ENCODE measurements at regions not wholly inside any gene's neighbourhood (a gene's known extent, or its start where the extent isn't known, plus 50 kb on each side); places are given as distances from the start of the nearest gene placed in this dataset.
A peak's percentile ranks its signal among the peaks of the same experiment; 100 is the strongest.

DNA sequence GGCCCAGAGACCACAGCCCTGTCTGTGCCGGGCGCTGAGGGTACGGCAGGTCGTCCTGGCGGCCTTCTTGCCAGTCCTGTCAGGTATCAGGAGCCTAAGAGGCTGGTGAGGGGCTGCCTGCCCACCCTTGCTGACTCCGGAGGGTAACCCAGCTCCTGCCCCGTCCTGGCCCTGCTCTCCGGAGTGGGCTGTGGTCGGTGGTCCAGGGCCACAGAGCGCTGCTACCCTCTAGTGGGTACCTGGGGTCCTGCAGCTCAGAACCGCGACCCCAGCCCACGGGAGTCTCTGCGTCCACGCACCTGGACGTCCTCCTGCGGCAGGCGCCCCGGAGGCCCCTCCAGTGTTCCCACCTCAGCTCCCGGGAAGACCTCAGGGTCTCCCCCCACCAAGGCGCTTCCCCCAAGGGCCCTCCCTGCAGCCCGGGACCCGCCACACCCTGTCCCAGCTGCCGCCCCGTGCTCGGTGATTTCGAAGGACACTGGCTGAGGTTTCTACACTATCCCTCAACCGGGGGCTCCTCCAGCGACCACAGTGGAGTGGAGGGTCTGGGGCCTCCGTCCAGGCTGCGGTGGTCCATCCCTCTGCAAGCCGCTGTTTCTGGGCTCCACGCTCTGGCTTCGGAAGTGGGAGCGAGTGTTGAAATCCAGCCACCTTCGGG lies 75.9 kb upstream of the FBRSL1 start:
- Histone ChIP-seq H3K4me2 (ENCODE audit: low read length) (no peak overlapping the region), H4K20me1 (ENCODE audit: insufficient read depth, low read length) (no peaks in the 10 kb centered on the region), H3K36me3 (replicated peaks; ENCODE audit: low read depth, low read length) (no peaks in the 10 kb centered on the region), H3K9ac (ENCODE audit: low read length) (no peak overlapping the region), H3K79me2 (ENCODE audit: low read length) (no peaks in the 10 kb centered on the region), H3K4me3 (ENCODE audit: low read length) (no peak overlapping the region), H3K4me1 (ENCODE audit: low read length) (peaks cover 4% of the 10 kb centered on the region; the same call in 1 of the 2 replicates), H3K27me3 (ENCODE audit: low read depth, low read length) (0 out of 2 replicates have a peak, but pooled peaks cover 3% of the 10 kb centered on the region), H2AFZ (ENCODE audit: low read depth, low read length) (no peak overlapping the region), H3K9me3 (ENCODE audit: insufficient read depth, low read length) (no peaks in the 10 kb centered on the region), H3K27ac (ENCODE audit: low read length) (no peak overlapping the region)
- TF ChIP-seq EZH2phosphoT487 (IDR thresholded peaks at IDR 0.05; ENCODE audit: low read depth) (no peak), CTCF (IDR thresholded peaks at IDR 0.05; ENCODE audit: low read depth, low read length) (peak; percentile 71)

DNA sequence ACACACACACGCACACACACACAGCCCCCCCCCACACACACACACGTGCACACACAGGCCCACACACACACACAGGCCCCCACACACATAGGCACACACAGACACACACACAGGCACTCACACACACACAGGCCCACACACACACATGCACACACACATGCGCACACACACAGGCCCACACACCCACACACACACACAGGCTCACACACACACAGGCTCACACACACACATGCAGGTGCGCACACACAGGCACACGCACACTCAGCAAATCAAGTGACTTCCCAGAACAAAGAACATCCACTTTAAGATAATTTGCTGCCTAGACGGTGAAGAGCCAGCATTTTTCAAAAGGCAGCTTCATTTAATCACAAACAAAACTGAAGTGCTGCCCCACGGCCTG lies 78.5 kb upstream of the FBRSL1 start:
- Histone ChIP-seq H3K27me3 (ENCODE audit: low read depth, low read length) (0 out of 2 replicates have a peak, but pooled peaks cover 3% of the 10 kb centered on the region), H3K27ac (ENCODE audit: low read length) (no peak overlapping the region), H4K20me1 (ENCODE audit: insufficient read depth, low read length) (no peaks in the 10 kb centered on the region), H3K79me2 (ENCODE audit: low read length) (no peaks in the 10 kb centered on the region), H3K4me1 (ENCODE audit: low read length) (peaks cover 4% of the 10 kb centered on the region; the same call in 1 of the 2 replicates), H3K4me2 (ENCODE audit: low read length) (no peak overlapping the region), H3K4me3 (ENCODE audit: low read length) (no peak overlapping the region), H2AFZ (ENCODE audit: low read depth, low read length) (no peak overlapping the region), H3K9ac (ENCODE audit: low read length) (no peak overlapping the region), H3K9me3 (ENCODE audit: insufficient read depth, low read length) (no peaks in the 10 kb centered on the region), H3K36me3 (replicated peaks; ENCODE audit: low read depth, low read length) (no peaks in the 10 kb centered on the region)
- TF ChIP-seq CTCF (IDR thresholded peaks at IDR 0.05; ENCODE audit: low read depth, low read length), result no peak
- TF ChIP-seq EZH2phosphoT487 (IDR thresholded peaks at IDR 0.05; ENCODE audit: low read depth), result no peak

DNA sequence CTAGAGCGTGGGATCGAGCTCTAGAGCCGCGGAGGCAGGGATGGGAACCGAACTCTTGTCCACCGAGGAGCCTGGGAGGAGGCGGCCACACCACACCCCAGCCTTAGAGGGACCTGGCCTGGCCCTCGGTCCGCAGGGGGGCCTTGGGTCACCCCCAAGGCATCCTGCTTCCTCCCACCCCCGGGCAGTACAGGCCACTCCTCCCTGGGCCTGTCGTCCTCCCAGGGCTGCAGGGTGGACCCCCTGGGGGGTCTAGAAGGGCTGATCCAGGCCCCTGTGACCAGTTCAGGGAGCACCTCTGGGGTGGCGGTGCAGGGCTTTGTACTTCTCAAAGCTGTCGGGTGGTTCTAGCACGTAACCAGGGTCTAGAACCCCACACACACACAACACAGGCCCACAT lies 79.1 kb upstream of the FBRSL1 start:
- no peak overlapping the region for H2AFZ ChIP-seq (ENCODE audit: low read depth, low read length)
- no peaks in the 10 kb centered on the region for H3K9me3 ChIP-seq (ENCODE audit: insufficient read depth, low read length)
- H3K4me2 ChIP-seq (ENCODE audit: low read length), result no peak overlapping the region
- no peak overlapping the region for H3K9ac ChIP-seq (ENCODE audit: low read length)
- H3K79me2 ChIP-seq (ENCODE audit: low read length), result no peaks in the 10 kb centered on the region
- no peak overlapping the region for H3K4me3 ChIP-seq (ENCODE audit: low read length)
- no peak overlapping the region for H3K27ac ChIP-seq (ENCODE audit: low read length)
- H3K4me1 ChIP-seq (ENCODE audit: low read length), result peaks cover 4% of the 10 kb centered on the region; the same call in 1 of the 2 replicates
- H4K20me1 ChIP-seq (ENCODE audit: insufficient read depth, low read length), result no peaks in the 10 kb centered on the region
- TF ChIP-seq CTCF (IDR thresholded peaks at IDR 0.05; ENCODE audit: low read depth, low read length) (no peak), EZH2phosphoT487 (IDR thresholded peaks at IDR 0.05; ENCODE audit: low read depth) (no peak)
- 0 out of 2 replicates have a peak, but pooled peaks cover 3% of the 10 kb centered on the region for H3K27me3 ChIP-seq (ENCODE audit: low read depth, low read length)
- H3K36me3 ChIP-seq (replicated peaks; ENCODE audit: low read depth, low read length), result no peaks in the 10 kb centered on the region

GRCh38 chr12:132410296-132410625 lies 79.7 kb upstream of the FBRSL1 start:
- Histone ChIP-seq H4K20me1 (ENCODE audit: insufficient read depth, low read length) (no peaks in the 10 kb centered on the region), H3K27me3 (ENCODE audit: low read depth, low read length) (no peaks in the 10 kb centered on the region), H3K9me3 (ENCODE audit: insufficient read depth, low read length) (no peaks in the 10 kb centered on the region), H3K36me3 (replicated peaks; ENCODE audit: low read depth, low read length) (no peaks in the 10 kb centered on the region), H3K4me3 (ENCODE audit: low read length) (no peak overlapping the region), H3K4me2 (ENCODE audit: low read length) (no peak overlapping the region), H3K79me2 (ENCODE audit: low read length) (no peaks in the 10 kb centered on the region), H2AFZ (ENCODE audit: low read depth, low read length) (no peak overlapping the region), H3K9ac (ENCODE audit: low read length) (no peak overlapping the region), H3K4me1 (ENCODE audit: low read length) (peaks cover 2% of the 10 kb centered on the region; the same call in 1 of the 2 replicates), H3K27ac (ENCODE audit: low read length) (no peak overlapping the region)
- TF ChIP-seq CTCF (IDR thresholded peaks at IDR 0.05; ENCODE audit: low read depth, low read length), result no peak
- TF ChIP-seq EZH2phosphoT487 (IDR thresholded peaks at IDR 0.05; ENCODE audit: low read depth), result no peak
